H1 (cell line): ENCODE measurements at regions not wholly inside any gene's neighbourhood (a gene's known extent, or its start where the extent isn't known, plus 50 kb on each side); places are given as distances from the start of the nearest gene placed in this dataset.

ENCODE experiments used
- CTCF ChIA-PET: fragments of 300-600 bp; sonication (Branson Sonifier 250); formaldehyde crosslinking; loops from one replicate; lab custom pipeline; 2021; ENCODE audit not compliant: partially characterized antibody; lab: Charles Lee
- POLR2A ChIA-PET: fragments of 300-600 bp; sonication (Branson Sonifier 250); formaldehyde crosslinking; loops from one replicate; lab custom pipeline; 2021; ENCODE audit warnings: inconsistent platforms; ENCODE audit not compliant: partially characterized antibody; lab: Charles Lee
- DNase-seq, 2 experiments: peaks; one replicate each; pipeline versions ENCODE4 v3.0.0 to v3.0.0-alpha.2; 2010 to 2022; ENCODE audit warnings: low spot score in 2 of 2, low read depth in 1 of 2, mixed read lengths in 1 of 2
- FAIRE-seq: peaks from 2 replicates; lab custom pipeline; 2011; peaks lifted over from hg19 to GRCh38; lab: Jason Lieb, UNC
- H2AFZ ChIP-seq: 2 replicates; pipeline ENCODE4 v1.8.1; 2012; ENCODE audit warnings: low read length, inconsistent platforms
- H2AK5ac ChIP-seq: 2 replicates; pipeline ENCODE4 v1.6.1; 2013; ENCODE audit warnings: low read depth, low read length
- H2BK120ac ChIP-seq: replicated peaks from 2 replicates; pipeline ENCODE3; 2013; ENCODE audit warnings: low read depth, low read length, inconsistent platforms
- H2BK12ac ChIP-seq: 2 replicates; pipeline ENCODE4 v1.6.1; 2013; ENCODE audit warnings: low read depth, low read length
- H2BK15ac ChIP-seq: 2 replicates; pipeline ENCODE4 v1.6.1; 2013; ENCODE audit warnings: low read length
- H2BK20ac ChIP-seq: 2 replicates; pipeline ENCODE4 v1.6.1; 2013; ENCODE audit warnings: low read length
- H2BK5ac ChIP-seq: 2 replicates; pipeline ENCODE4 v1.6.1; 2013; ENCODE audit warnings: low read depth, low read length
- H3K14ac ChIP-seq: 2 replicates; pipeline ENCODE4 v1.6.1; 2013; ENCODE audit warnings: inconsistent platforms; ENCODE audit not compliant: insufficient read length
- H3K18ac ChIP-seq: 2 replicates; pipeline ENCODE4 v1.6.1; 2013; ENCODE audit warnings: low read length; ENCODE audit errors: extremely low read depth
- H3K23ac ChIP-seq: 2 replicates; pipeline ENCODE4 v1.6.1; 2013; ENCODE audit warnings: inconsistent platforms; ENCODE audit not compliant: insufficient read length
- H3K23me2 ChIP-seq: 2 replicates; pipeline ENCODE4 v1.6.1; 2013; ENCODE audit warnings: low read depth, low read length
- H3K27ac ChIP-seq: 2 replicates; pipeline ENCODE4 v1.6.1; 2011; ENCODE audit warnings: low read depth, low read length, inconsistent platforms
- H3K27me3 ChIP-seq, 4 experiments: replicated peaks in 1 of 4; 1 replicate in 1 of 4; 2 replicates in 3 of 4; pipeline versions ENCODE4 v1.6.1 to v1.8.1; 2011 to 2013; ENCODE audit warnings: low read length in 3 of 4, mild to moderate bottlenecking in 3 of 4, inconsistent platforms in 2 of 4, mixed read lengths in 2 of 4, moderate library complexity in 1 of 4; ENCODE audit not compliant: control insufficient read depth in 3 of 4, insufficient read depth in 3 of 4; ENCODE audit errors: extremely low read depth in 1 of 4
- H3K36me3 ChIP-seq, 4 experiments: 2 replicates each; pipeline versions ENCODE4 v1.6.1 to v1.8.1; 2011 to 2013; ENCODE audit warnings: mild to moderate bottlenecking in 4 of 4, low read length in 3 of 4, moderate library complexity in 2 of 4, control low read depth in 1 of 4, inconsistent platforms in 1 of 4; ENCODE audit not compliant: insufficient read depth in 4 of 4, control insufficient read depth in 2 of 4
- H3K4ac ChIP-seq: replicated peaks from 2 replicates; pipeline ENCODE3; 2013; ENCODE audit warnings: low read length, low read depth, mixed read lengths, inconsistent platforms; ENCODE audit not compliant: insufficient read length
- H3K4me1 ChIP-seq, 4 experiments: replicated peaks in 1 of 4; 1 replicate in 1 of 4; 2 replicates in 3 of 4; pipeline versions ENCODE4 v1.6.1 to v1.8.1; 2011 to 2013; ENCODE audit warnings: low read length in 3 of 4, inconsistent platforms in 2 of 4, mixed read lengths in 1 of 4; ENCODE audit not compliant: insufficient read depth in 4 of 4, control insufficient read depth in 3 of 4
- H3K4me2 ChIP-seq, 2 experiments: 2 replicates each; pipeline versions ENCODE4 v1.6.1 to v1.8.1; 2011 to 2013; ENCODE audit warnings: low read depth in 2 of 2, low read length in 2 of 2, control low read depth in 1 of 2, inconsistent platforms in 1 of 2, mild to moderate bottlenecking in 1 of 2; ENCODE audit not compliant: insufficient read depth in 1 of 2
- H3K4me3 ChIP-seq, 4 experiments: fragments of 200-600, 300-600 bp in 1 of 4; sonication (generic), shearing (Covaris generic), sonication (Bioruptor Twin) in 1 of 4; 2 replicates each; pipeline versions ENCODE4 v1.5.1 to v1.8.1; 2011 to 2016; ENCODE audit warnings: low read length in 4 of 4, low read depth in 3 of 4, control low read depth in 2 of 4, inconsistent platforms in 2 of 4, mild to moderate bottlenecking in 2 of 4, mixed read lengths in 1 of 4, moderate library complexity in 1 of 4; ENCODE audit not compliant: insufficient read depth in 2 of 4; ENCODE audit errors: extremely low read depth in 1 of 4
- H3K56ac ChIP-seq: replicated peaks from 2 replicates; pipeline ENCODE3; 2013; ENCODE audit warnings: low read depth, mild to moderate bottlenecking, mixed read lengths, low read length, inconsistent platforms; ENCODE audit not compliant: insufficient read length
- H3K79me1 ChIP-seq: 2 replicates; pipeline ENCODE4 v1.6.1; 2013; ENCODE audit warnings: low read depth, low read length, control low read depth
- H3K79me2 ChIP-seq, 2 experiments: 2 replicates each; pipeline versions ENCODE4 v1.6.1 to v1.8.1; 2012 to 2013; ENCODE audit warnings: low read length in 2 of 2, mild to moderate bottlenecking in 2 of 2, inconsistent platforms in 1 of 2; ENCODE audit not compliant: insufficient read depth in 2 of 2, control insufficient read depth in 1 of 2
- H3K9ac ChIP-seq, 4 experiments: replicated peaks in 1 of 4; 1 replicate in 1 of 4; 2 replicates in 3 of 4; pipeline versions ENCODE4 v1.6.1 to v1.8.1; 2011 to 2013; ENCODE audit warnings: low read depth in 3 of 4, low read length in 3 of 4, control low read depth in 2 of 4, mild to moderate bottlenecking in 2 of 4, moderate library complexity in 2 of 4, inconsistent platforms in 1 of 4; ENCODE audit errors: extremely low read depth in 1 of 4
- H3K9me3 ChIP-seq, 2 experiments: 2 replicates each; pipeline versions ENCODE4 v1.6.1 to v1.8.1; 2012 to 2013; ENCODE audit warnings: mild to moderate bottlenecking in 2 of 2, moderate library complexity in 2 of 2, control low read depth in 1 of 2, inconsistent platforms in 1 of 2, low read depth in 1 of 2, low read length in 1 of 2, mixed read lengths in 1 of 2; ENCODE audit not compliant: insufficient read depth in 2 of 2
- H4K20me1 ChIP-seq, 2 experiments: replicated peaks in 1 of 2; 2 replicates each; pipeline versions ENCODE3 to v1.8.1; 2011 to 2013; ENCODE audit warnings: inconsistent platforms in 2 of 2, low read length in 2 of 2, mild to moderate bottlenecking in 1 of 2; ENCODE audit not compliant: insufficient read depth in 2 of 2, control insufficient read depth in 1 of 2
- H4K5ac ChIP-seq: 2 replicates; pipeline ENCODE4 v1.6.1; 2013; ENCODE audit warnings: low read length, low read depth, mixed read lengths, inconsistent platforms; ENCODE audit not compliant: insufficient read length
- H4K8ac ChIP-seq: 2 replicates; pipeline ENCODE4 v1.8.0; 2013; ENCODE audit warnings: mild to moderate bottlenecking, moderate library complexity, low read length, inconsistent platforms; ENCODE audit not compliant: insufficient read depth; ENCODE audit errors: extremely low read depth
- H4K91ac ChIP-seq: replicated peaks from 2 replicates; pipeline ENCODE3; 2013; ENCODE audit warnings: low read length, mixed read lengths, inconsistent platforms; ENCODE audit not compliant: insufficient read length
- TAF7 ChIP-seq: optimal IDR thresholded peaks from 2 replicates; pipeline ENCODE3; 2011; ENCODE audit warnings: low read depth, mild to moderate bottlenecking, inconsistent platforms, low read length, moderate library complexity, borderline replicate concordance

DNA sequence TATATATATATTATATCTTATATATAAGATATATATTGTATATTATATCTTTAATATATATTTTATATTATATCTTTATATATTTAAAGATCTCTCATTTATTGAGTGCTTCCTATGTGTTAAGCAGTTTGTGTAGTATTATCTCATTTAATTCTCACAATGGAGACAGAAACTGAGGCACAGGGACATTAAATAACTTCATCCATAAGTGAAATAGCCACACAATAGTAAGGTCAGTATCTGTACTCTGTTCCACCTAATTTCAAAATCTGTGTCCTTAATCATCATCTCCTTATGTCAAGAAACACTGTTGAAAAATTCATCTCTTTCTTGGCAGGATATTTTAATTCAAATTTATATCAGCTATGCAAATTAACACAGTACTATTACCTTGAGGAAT lies 52.8 kb upstream of the CD302 start:
- ChIA-PET CTCF (no interaction called here), POLR2A (no interaction called here)
- Histone ChIP-seq H4K8ac (no peak overlapping the region), H2BK5ac (no peak overlapping the region), H3K36me3 (no peaks in the 10 kb centered on the region), H2BK120ac (no peak overlapping the region), H3K14ac (no peak overlapping the region), H3K23me2 (no peaks in the 10 kb centered on the region), H2BK15ac (no peak overlapping the region), H4K20me1 (no peaks in the 10 kb centered on the region), H3K9me3 (no peaks in the 10 kb centered on the region), H3K27ac (no peak overlapping the region), H3K9ac (no peak overlapping the region), H4K5ac (no peak overlapping the region), H3K79me1 (no peaks in the 10 kb centered on the region), H4K91ac (no peak overlapping the region), H3K18ac (no peak overlapping the region), H3K56ac (no peak overlapping the region), H3K27me3 (no peaks in the 10 kb centered on the region; a peak in 1 of 7 replicates), H2BK20ac (no peak overlapping the region), H3K4ac (no peak overlapping the region), H3K4me3 (no peak overlapping the region), H2AFZ (no peak overlapping the region), H3K79me2 (no peaks in the 10 kb centered on the region), H3K23ac (no peak overlapping the region), H3K4me2 (no peak overlapping the region), H2BK12ac (no peak overlapping the region), H3K4me1 (no peaks in the 10 kb centered on the region), H2AK5ac (no peak overlapping the region)
- DNase-seq (no peak), FAIRE-seq (no peak)
- no peak for TF ChIP-seq TAF7
